SK-N-MC (cell line): ENCODE measurements at regions not wholly inside any gene's neighbourhood (a gene's known extent, or its start where the extent isn't known, plus 50 kb on each side); places are given as distances from the start of the nearest gene placed in this dataset.

Source experiments
- EZH2 ChIP-seq: fragments of 200-600 bp; sonication (generic); IDR thresholded peaks from one replicate; pipeline ENCODE4 v1.6.1; 2017; ENCODE audit warnings: antibody characterized with exemption
- FOXP2 ChIP-seq: optimal IDR thresholded peaks from 2 replicates; pipeline ENCODE3; 2011; ENCODE audit warnings: mild to moderate bottlenecking, moderate library complexity; ENCODE audit not compliant: insufficient read depth; ENCODE audit errors: extremely low read length, control extremely low read depth
- POLR2AphosphoS5 ChIP-seq: IDR thresholded peaks from 2 replicates; pipeline ENCODE4 v1.6.1; 2012; ENCODE audit warnings: mild to moderate bottlenecking, low read depth, low read length, borderline replicate concordance

DNA sequence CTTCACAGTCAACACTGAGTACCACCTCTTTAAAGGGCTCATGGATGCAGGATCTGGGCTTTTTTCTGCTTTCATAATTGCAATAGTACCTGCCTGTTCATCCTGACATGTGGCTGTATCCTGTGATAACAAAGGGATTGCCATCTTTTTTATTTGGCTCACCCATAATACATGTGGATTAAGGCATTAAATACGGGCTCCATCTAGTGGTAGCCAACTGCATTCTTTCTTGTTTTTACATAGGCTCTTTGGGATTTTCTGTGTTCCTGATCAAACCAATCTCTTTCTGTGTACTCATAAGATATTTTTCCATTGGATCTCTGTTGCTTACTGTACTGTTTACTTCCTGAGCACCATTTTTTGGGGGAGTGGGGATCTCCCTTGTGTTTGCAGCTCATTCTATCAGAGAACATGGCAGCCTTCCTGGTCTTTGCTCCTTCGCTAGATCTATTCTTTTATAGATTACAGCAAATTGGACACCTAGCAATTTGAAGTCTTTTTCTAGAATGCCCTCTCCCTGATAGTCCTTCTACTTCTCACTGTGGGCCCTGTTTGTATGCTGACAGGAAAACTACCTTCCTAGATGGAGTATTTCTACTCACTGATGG is 723.4 kb upstream of the MDGA2 start:
- TF ChIP-seq POLR2AphosphoS5 (no peak), EZH2 (no peak), FOXP2 (no peak)
